Calu3 (cell line): ENCODE measurements at regions not wholly inside any gene's neighbourhood (a gene's known extent, or its start where the extent isn't known, plus 50 kb on each side); places are given as distances from the start of the nearest gene placed in this dataset.

ENCODE experiments used
- BruUV-seq: library from RNA; stranded (reverse); fragments of 400-500 nt; replicated peaks from 2 replicates; lab custom pipeline; 2021; lab: Mats Ljungman, UMichigan
- CTCF ChIA-PET: fragments of 300-600 bp; sonication (Branson Sonifier 250); formaldehyde crosslinking; loops from one replicate; lab custom pipeline; 2022; ENCODE audit warnings: antibody characterized with exemption; lab: Charles Lee
- DNase-seq: peaks from one replicate; pipeline ENCODE4 v3.0.0; 2022
- H3K27ac Mint-ChIP-seq: one replicate; pipeline ENCODE4 v1.8.0; 2022; ENCODE audit warnings: mixed read lengths; ENCODE audit not compliant: unreplicated experiment
- H3K27me3 Mint-ChIP-seq: one replicate; pipeline ENCODE4 v1.8.0; 2022; ENCODE audit warnings: mixed read lengths; ENCODE audit not compliant: unreplicated experiment
- H3K36me3 Mint-ChIP-seq: one replicate; pipeline ENCODE4 v1.8.0; 2022; ENCODE audit warnings: mild to moderate bottlenecking, moderate library complexity, mixed read lengths; ENCODE audit not compliant: insufficient read depth, unreplicated experiment
- H3K4me1 Mint-ChIP-seq: one replicate; pipeline ENCODE4 v1.8.0; 2022; ENCODE audit warnings: mild to moderate bottlenecking, low read depth, mixed read lengths; ENCODE audit not compliant: unreplicated experiment
- H3K4me3 Mint-ChIP-seq: one replicate; pipeline ENCODE4 v1.8.0; 2022; ENCODE audit warnings: mild to moderate bottlenecking, low read depth, moderate library complexity, mixed read lengths; ENCODE audit not compliant: unreplicated experiment
- H3K9me3 Mint-ChIP-seq: one replicate; pipeline ENCODE4 v1.8.0; 2022; ENCODE audit warnings: low read depth, mixed read lengths; ENCODE audit not compliant: unreplicated experiment
- CTCF ChIP-seq: fragments of 200-600 bp; IDR thresholded peaks from one replicate; pipeline ENCODE4 v1.8.0; 2022; ENCODE audit warnings: antibody characterized with exemption; ENCODE audit not compliant: unreplicated experiment
- intact Hi-C: fragments of 100-400 bp; cut with micrococcal nuclease; formaldehyde crosslinking; loops from one replicate; pipeline ENCODE4 v1.10.0; 2022; ENCODE audit not compliant: unreplicated experiment

GRCh38 chr4:152028131-152028530 lies 267.3 kb upstream of the GATB start:
- Mint-ChIP-seq H3K9me3 (peaks cover 4% of the 10 kb centered on the region), H3K4me1 (no peaks in the 10 kb centered on the region), H3K36me3 (no peaks in the 10 kb centered on the region), H3K27ac (no peak overlapping the region), H3K27me3 (peaks cover 9% of the 10 kb centered on the region), H3K4me3 (no peak overlapping the region)
- intact Hi-C loops: no loop called here
- BruUV-seq: no TSS peak
- CTCF ChIA-PET: interaction anchor here (0.7 kb wide), 1 partner anchor 402 kb away, joined by 6 read pairs; no protein-coding TSS in a partner anchor
- TF ChIP-seq CTCF: no peak
- DNase-seq: no peak

- DNase-seq: no peak
Measured at GRCh38 chr4:152024881-152025280, 264.1 kb upstream of the GATB start.

GRCh38 chr4:152023674-152024073 lies 262.9 kb upstream of the GATB start:
- peaks cover 31% of the 10 kb centered on the region for H3K27me3 Mint-ChIP-seq
- H3K4me3 Mint-ChIP-seq: no peak overlapping the region
- H3K4me1 Mint-ChIP-seq: no peaks in the 10 kb centered on the region
- no peak for TF ChIP-seq CTCF
- intact Hi-C loops: no loop called here
- no peak overlapping the region for H3K27ac Mint-ChIP-seq
- no peak for DNase-seq
- H3K36me3 Mint-ChIP-seq: no peaks in the 10 kb centered on the region
- no TSS peak for BruUV-seq
- CTCF ChIA-PET: no interaction called here
- H3K9me3 Mint-ChIP-seq: peaks cover 4% of the 10 kb centered on the region

More at GRCh38 chr4:152024881-152025280, 264.1 kb upstream of the GATB start:
- CTCF ChIA-PET: no interaction called here
- Mint-ChIP-seq H3K27ac (no peak overlapping the region), H3K36me3 (no peaks in the 10 kb centered on the region), H3K4me1 (no peaks in the 10 kb centered on the region), H3K9me3 (peaks cover 4% of the 10 kb centered on the region), H3K27me3 (peaks cover 20% of the 10 kb centered on the region), H3K4me3 (no peak overlapping the region)
- no peak for TF ChIP-seq CTCF
- intact Hi-C loops: no loop called here
- no TSS peak for BruUV-seq

GRCh38 chr4:152022543-152022942 lies 261.7 kb upstream of the GATB start:
- H3K9me3 Mint-ChIP-seq: no peaks in the 10 kb centered on the region
- H3K36me3 Mint-ChIP-seq: no peaks in the 10 kb centered on the region
- no peak for DNase-seq
- BruUV-seq: no TSS peak
- no peaks in the 10 kb centered on the region for H3K4me1 Mint-ChIP-seq
- peaks cover 43% of the 10 kb centered on the region for H3K27me3 Mint-ChIP-seq
- CTCF ChIA-PET: no interaction called here
- no peak overlapping the region for H3K27ac Mint-ChIP-seq
- intact Hi-C loops: no loop called here
- no peak for TF ChIP-seq CTCF
- no peak overlapping the region for H3K4me3 Mint-ChIP-seq
